Gastrocnemius medialis (tissue), 4 donors: ENCODE measurements at regions not wholly inside any gene's neighbourhood (a gene's known extent, or its start where the extent isn't known, plus 50 kb on each side); places are given as distances from the start of the nearest gene placed in this dataset.

Source experiments
- ATAC-seq, 2 donors: fragments of 150-250 bp; one replicate each; pipeline ENCODE4 v1.9.1; 2016
- DNase-seq, 2 donors: peaks; one replicate each; pipeline ENCODE4 v3.0.0-alpha.2; 2019
- H3K27ac ChIP-seq, 4 donors: fragments of 200-600 bp; sonication (generic); 1 replicate in 1 of 4; 2 replicates in 3 of 4; pipeline ENCODE4 v1.5.1; 2016 to 2018; ENCODE audit warnings: mild to moderate bottlenecking in 2 of 4, moderate library complexity in 1 of 4
- H3K27me3 ChIP-seq, 3 donors: fragments of 200-600 bp; sonication (generic) in 2 of 3; 1 replicate in 1 of 3; 2 replicates in 2 of 3; pipeline versions ENCODE4 v1.5.1 to v1.6.0; 2016 to 2019; ENCODE audit warnings: mild to moderate bottlenecking in 1 of 3, moderate library complexity in 1 of 3
- H3K36me3 ChIP-seq, 2 donors: fragments of 200-600 bp; sonication (generic) in 1 of 2; one replicate each; pipeline ENCODE4 v1.5.1; 2017 to 2018
- H3K4me1 ChIP-seq, 2 donors: fragments of 200-600 bp; sonication (generic) in 1 of 2; one replicate each; pipeline ENCODE4 v1.5.1; 2016 to 2017; ENCODE audit warnings: mild to moderate bottlenecking in 2 of 2
- H3K4me3 ChIP-seq, 4 donors: fragments of 200-600 bp; sonication (generic) in 3 of 4; 1 replicate in 1 of 4; 2 replicates in 3 of 4; pipeline ENCODE4 v1.5.1; 2016 to 2019; ENCODE audit warnings: mild to moderate bottlenecking in 2 of 4
- H3K9me3 ChIP-seq, 3 donors: fragments of 200-600 bp; sonication (generic) in 2 of 3; 1 replicate in 1 of 3; 2 replicates in 2 of 3; pipeline ENCODE4 v1.5.1; 2016 to 2019
- POLR2A ChIP-seq, 2 donors: fragments of 450-650 bp; IDR thresholded peaks; one replicate each; pipeline ENCODE4 v1.6.1; 2017; ENCODE audit warnings: antibody characterized with exemption in 2 of 2, mild to moderate bottlenecking in 2 of 2, moderate library complexity in 2 of 2
- in situ Hi-C, 4 donors: fragments of 200-750 bp; cut with MboI; loops; one replicate each; pipeline versions ENCODE4 v1.15.0 to v1.8.0; 2017; ENCODE audit warnings: low sequenced_read_pairs in 4 of 4
- intact Hi-C: fragments of 100-400 bp; cut with DNase I; formaldehyde crosslinking; loops from one replicate; pipeline ENCODE4 v1.15.1; 2023; ENCODE audit warnings: low total_unique reads
- TF ChIP-seq, protein P1 (sequence below), 5 experiments: fragments of 450-650 bp in 3 of 5; fragments of 200-600 bp in 2 of 5; sonication (generic) in 2 of 5; IDR thresholded peaks in 4 of 5; conservative IDR thresholded peaks in 1 of 5; 1 replicate in 4 of 5; 2 replicates in 1 of 5; pipeline ENCODE4 v1.5.1; 2016 to 2019; ENCODE audit warnings: antibody characterized with exemption in 5 of 5, mild to moderate bottlenecking in 3 of 5, moderate library complexity in 3 of 5

GRCh38 chr1:55367273-55367672 is 152.1 kb upstream of the USP24 start:
- Histone ChIP-seq H3K27ac (no peak overlapping the region), H3K36me3 (no peaks in the 10 kb centered on the region), H3K4me1 (peaks cover 4 to 21% of the 10 kb centered on the region in 2 donors), H3K27me3 (no peaks in the 10 kb centered on the region), H3K9me3 (no peaks in the 10 kb centered on the region), H3K4me3 (no peak overlapping the region)
- DNase-seq (no peak), ATAC-seq (no peak)
- intact Hi-C loops = no loop called here
- in situ Hi-C loops = no loop called here
- TF ChIP-seq POLR2A (IDR thresholded peaks at IDR 0.05) = no peak

GRCh38 chr1:55364216-55364615 is 149.1 kb upstream of the USP24 start:
- in situ Hi-C loops = no loop called here
- no peak overlapping the region for H3K4me3 ChIP-seq
- no peaks in the 10 kb centered on the region for H3K36me3 ChIP-seq
- no peak for TF ChIP-seq POLR2A (IDR thresholded peaks at IDR 0.05)
- TF ChIP-seq, protein P1, sequence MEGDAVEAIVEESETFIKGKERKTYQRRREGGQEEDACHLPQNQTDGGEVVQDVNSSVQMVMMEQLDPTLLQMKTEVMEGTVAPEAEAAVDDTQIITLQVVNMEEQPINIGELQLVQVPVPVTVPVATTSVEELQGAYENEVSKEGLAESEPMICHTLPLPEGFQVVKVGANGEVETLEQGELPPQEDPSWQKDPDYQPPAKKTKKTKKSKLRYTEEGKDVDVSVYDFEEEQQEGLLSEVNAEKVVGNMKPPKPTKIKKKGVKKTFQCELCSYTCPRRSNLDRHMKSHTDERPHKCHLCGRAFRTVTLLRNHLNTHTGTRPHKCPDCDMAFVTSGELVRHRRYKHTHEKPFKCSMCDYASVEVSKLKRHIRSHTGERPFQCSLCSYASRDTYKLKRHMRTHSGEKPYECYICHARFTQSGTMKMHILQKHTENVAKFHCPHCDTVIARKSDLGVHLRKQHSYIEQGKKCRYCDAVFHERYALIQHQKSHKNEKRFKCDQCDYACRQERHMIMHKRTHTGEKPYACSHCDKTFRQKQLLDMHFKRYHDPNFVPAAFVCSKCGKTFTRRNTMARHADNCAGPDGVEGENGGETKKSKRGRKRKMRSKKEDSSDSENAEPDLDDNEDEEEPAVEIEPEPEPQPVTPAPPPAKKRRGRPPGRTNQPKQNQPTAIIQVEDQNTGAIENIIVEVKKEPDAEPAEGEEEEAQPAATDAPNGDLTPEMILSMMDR (IDR thresholded peaks at IDR 0.05 in 4 of 5, conservative IDR thresholded peaks at IDR 0.05 in 1 of 5) = no peak
- DNase-seq = no peak
- H3K27ac ChIP-seq = peak overlapping the region in 1 of 4 donors; percentile 74
- H3K9me3 ChIP-seq = no peaks in the 10 kb centered on the region
- H3K27me3 ChIP-seq = no peaks in the 10 kb centered on the region
- peaks cover 4 to 24% of the 10 kb centered on the region in 2 donors for H3K4me1 ChIP-seq
- intact Hi-C loops = no loop called here
- ATAC-seq = no peak

DNA sequence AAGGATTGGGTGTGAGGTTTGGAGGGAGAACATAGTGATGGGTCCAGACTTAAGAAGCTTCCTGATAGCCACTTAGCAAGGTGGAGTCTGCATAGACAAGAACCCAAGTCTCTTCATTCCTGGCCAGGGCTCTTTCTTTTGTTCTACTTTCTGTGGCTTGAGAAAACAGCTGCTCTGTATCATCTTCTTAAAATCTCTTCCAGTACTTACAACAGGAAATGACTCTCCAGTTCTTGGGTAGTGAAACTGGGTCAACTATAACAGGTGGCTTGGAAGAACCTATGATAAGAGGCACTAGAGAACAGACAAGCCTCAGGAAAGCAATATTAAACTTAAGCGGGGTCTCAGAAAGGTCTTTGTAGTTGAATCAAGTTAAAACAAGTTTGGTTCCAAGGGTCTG is 148.1 kb upstream of the USP24 start:
- ATAC-seq = peak; percentile 60 to 88
- Histone ChIP-seq H3K36me3 (no peaks in the 10 kb centered on the region), H3K27me3 (no peaks in the 10 kb centered on the region), H3K4me3 (no peak overlapping the region), H3K4me1 (peaks cover 4 to 24% of the 10 kb centered on the region in 2 donors), H3K9me3 (no peaks in the 10 kb centered on the region), H3K27ac (peak overlapping the region; percentile 61 to 85 (median 74))
- DNase-seq = no peak
- intact Hi-C loops (no loop called here), in situ Hi-C loops (no loop called here)
- TF ChIP-seq, protein P1 (IDR thresholded peaks at IDR 0.05 in 4 of 5, conservative IDR thresholded peaks at IDR 0.05 in 1 of 5) = no peak
- TF ChIP-seq POLR2A (IDR thresholded peaks at IDR 0.05) = no peak

DNA sequence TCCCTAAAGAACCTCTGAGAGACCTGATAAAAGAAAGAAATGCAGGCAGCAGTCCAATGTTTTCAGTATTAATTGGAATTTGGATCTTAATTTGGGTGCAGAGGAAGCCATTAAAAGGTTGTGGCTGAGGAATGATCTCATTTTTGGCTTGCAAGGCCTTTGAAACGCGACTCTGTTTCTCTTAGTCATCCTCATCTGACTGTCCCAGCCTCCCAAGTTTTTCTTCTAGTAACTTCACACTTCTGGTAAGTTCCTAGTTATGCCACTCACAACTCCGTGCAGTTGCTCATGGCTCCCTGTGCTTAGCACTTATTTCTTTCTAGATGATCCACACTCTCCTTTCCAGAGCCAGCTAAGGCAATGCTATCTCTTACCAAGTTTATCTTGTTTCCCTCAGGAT is 147.4 kb upstream of the USP24 start:
- ATAC-seq = peak; percentile 91 to 93
- no peaks in the 10 kb centered on the region for H3K36me3 ChIP-seq
- intact Hi-C loops (no loop called here), in situ Hi-C loops (no loop called here)
- H3K27ac ChIP-seq = peak overlapping the region; percentile 61 to 85 (median 74)
- H3K4me3 ChIP-seq = no peak overlapping the region
- DNase-seq = peak; percentile 21 to 42
- TF ChIP-seq POLR2A (IDR thresholded peaks at IDR 0.05) = no peak
- TF ChIP-seq, protein P1 (IDR thresholded peaks at IDR 0.05 in 4 of 5, conservative IDR thresholded peaks at IDR 0.05 in 1 of 5) = no peak
- no peaks in the 10 kb centered on the region for H3K27me3 ChIP-seq
- H3K9me3 ChIP-seq = no peaks in the 10 kb centered on the region
- peaks cover 4 to 24% of the 10 kb centered on the region in 2 donors for H3K4me1 ChIP-seq

- intact Hi-C loops = no loop called here
- no peak for ATAC-seq
Observed at GRCh38 chr1:55359611-55360010, 144.4 kb upstream of the USP24 start.

More at GRCh38 chr1:55359611-55360010, 144.4 kb upstream of the USP24 start:
- H3K27ac ChIP-seq = no peak overlapping the region
- no peaks in the 10 kb centered on the region for H3K27me3 ChIP-seq
- H3K9me3 ChIP-seq = no peaks in the 10 kb centered on the region
- TF ChIP-seq POLR2A (IDR thresholded peaks at IDR 0.05) = no peak
- TF ChIP-seq, protein P1 (IDR thresholded peaks at IDR 0.05 in 4 of 5, conservative IDR thresholded peaks at IDR 0.05 in 1 of 5) = no peak
- no peak overlapping the region for H3K4me3 ChIP-seq
- H3K4me1 ChIP-seq = peaks cover 4 to 24% of the 10 kb centered on the region in 2 donors
- in situ Hi-C loops = no loop called here
- DNase-seq = no peak
- no peaks in the 10 kb centered on the region for H3K36me3 ChIP-seq
